DOHH2 (cell line): ENCODE measurements at regions not wholly inside any gene's neighbourhood (a gene's known extent, or its start where the extent isn't known, plus 50 kb on each side); places are given as distances from the start of the nearest gene placed in this dataset.

Experiments
- H3F3A ChIP-seq: fragments of 200-600 bp; sonication (generic), shearing (Covaris generic); 2 replicates; pipeline ENCODE4 v1.6.0; 2016; ENCODE audit warnings: antibody characterized with exemption, mild to moderate bottlenecking; ENCODE audit not compliant: control insufficient read depth, insufficient read depth
- H3K27ac ChIP-seq: fragments of 200-600 bp; sonication (generic); 2 replicates; pipeline ENCODE4 v1.5.1; 2014; ENCODE audit warnings: low read depth, mild to moderate bottlenecking, low read length, moderate library complexity
- H3K27me3 ChIP-seq: fragments of 200-600 bp; sonication (generic); 2 replicates; pipeline ENCODE4 v1.6.1; 2014; ENCODE audit warnings: mild to moderate bottlenecking, low read length, mixed read lengths; ENCODE audit not compliant: control insufficient read depth
- H3K36me3 ChIP-seq: fragments of 200-600 bp; sonication (generic); 2 replicates; pipeline ENCODE4 v1.6.1; 2014; ENCODE audit warnings: mild to moderate bottlenecking, low read length, moderate library complexity, mixed read lengths; ENCODE audit not compliant: control insufficient read depth
- H3K4me1 ChIP-seq: fragments of 200-600 bp; sonication (generic); 2 replicates; pipeline ENCODE4 v1.6.1; 2014; ENCODE audit warnings: mild to moderate bottlenecking, low read length, mixed read lengths; ENCODE audit not compliant: control insufficient read depth
- H3K4me2 ChIP-seq: fragments of 200-600 bp; sonication (generic); 2 replicates; pipeline ENCODE4 v1.6.0; 2014; ENCODE audit warnings: mild to moderate bottlenecking, low read length, moderate library complexity
- H3K4me3 ChIP-seq: fragments of 200-600 bp; sonication (generic); 2 replicates; pipeline ENCODE4 v1.5.1; 2014; ENCODE audit warnings: mild to moderate bottlenecking, low read length, mixed read lengths
- H3K79me2 ChIP-seq: fragments of 200-600 bp; sonication (generic); 2 replicates; pipeline ENCODE4 v1.6.1; 2014; ENCODE audit warnings: mild to moderate bottlenecking, low read length, mixed read lengths; ENCODE audit not compliant: control insufficient read depth
- H3K9me2 ChIP-seq: fragments of 200-600 bp; sonication (generic); replicated peaks from 2 replicates; pipeline ENCODE4 v1.6.1; 2014; ENCODE audit warnings: mild to moderate bottlenecking, low read length, mixed read lengths; ENCODE audit not compliant: control insufficient read depth
- H3K9me3 ChIP-seq: fragments of 200-600 bp; sonication (generic); 2 replicates; pipeline ENCODE4 v1.6.1; 2014; ENCODE audit warnings: antibody characterized with exemption, low read length, mixed read lengths; ENCODE audit not compliant: control insufficient read depth, insufficient read depth
- H4K20me1 ChIP-seq: fragments of 200-600 bp; sonication (generic); 2 replicates; pipeline ENCODE4 v1.6.0; 2014; ENCODE audit warnings: low read depth, mild to moderate bottlenecking, antibody characterized with exemption, low read length, moderate library complexity; ENCODE audit not compliant: control insufficient read depth, insufficient read depth
- CTCF ChIP-seq: fragments of 200-600 bp; sonication (generic); IDR thresholded peaks from one replicate; pipeline ENCODE4 v1.5.1; 2014; ENCODE audit warnings: antibody characterized with exemption, mild to moderate bottlenecking, low read depth, low read length; ENCODE audit not compliant: poor library complexity, severe bottlenecking
- EZH2phosphoT487 ChIP-seq: fragments of 200-600 bp; sonication (generic); IDR thresholded peaks from 2 replicates; pipeline ENCODE4 v1.6.1; 2017; ENCODE audit warnings: borderline replicate concordance, mild to moderate bottlenecking, antibody characterized with exemption, low read length, moderate library complexity, mixed read lengths

- Histone ChIP-seq H3F3A (no peaks in the 10 kb centered on the region), H3K9me3 (no peaks in the 10 kb centered on the region), H3K4me3 (no peak overlapping the region), H3K4me2 (no peak overlapping the region), H3K36me3 (no peaks in the 10 kb centered on the region), H3K79me2 (no peaks in the 10 kb centered on the region), H4K20me1 (no peaks in the 10 kb centered on the region), H3K9me2 (no peaks in the 10 kb centered on the region), H3K27ac (no peak overlapping the region), H3K27me3 (no peaks in the 10 kb centered on the region), H3K4me1 (no peaks in the 10 kb centered on the region)
- no peak for TF ChIP-seq CTCF
- TF ChIP-seq EZH2phosphoT487: no peak
Observed at GRCh38 chr11:70568035-70568813, 169.9 kb downstream of the CTTN start.

GRCh38 chr11:70568814-70569617 is 170.7 kb downstream of the CTTN start:
- no peaks in the 10 kb centered on the region for H3K4me1 ChIP-seq
- H3F3A ChIP-seq: no peaks in the 10 kb centered on the region
- H3K27ac ChIP-seq: no peak overlapping the region
- TF ChIP-seq EZH2phosphoT487: no peak
- TF ChIP-seq CTCF: no peak
- H3K9me2 ChIP-seq: no peaks in the 10 kb centered on the region
- no peak overlapping the region for H3K4me3 ChIP-seq
- H4K20me1 ChIP-seq: no peaks in the 10 kb centered on the region
- H3K36me3 ChIP-seq: no peaks in the 10 kb centered on the region
- H3K79me2 ChIP-seq: no peaks in the 10 kb centered on the region
- H3K27me3 ChIP-seq: no peaks in the 10 kb centered on the region
- no peaks in the 10 kb centered on the region for H3K9me3 ChIP-seq
- H3K4me2 ChIP-seq: no peak overlapping the region

DNA sequence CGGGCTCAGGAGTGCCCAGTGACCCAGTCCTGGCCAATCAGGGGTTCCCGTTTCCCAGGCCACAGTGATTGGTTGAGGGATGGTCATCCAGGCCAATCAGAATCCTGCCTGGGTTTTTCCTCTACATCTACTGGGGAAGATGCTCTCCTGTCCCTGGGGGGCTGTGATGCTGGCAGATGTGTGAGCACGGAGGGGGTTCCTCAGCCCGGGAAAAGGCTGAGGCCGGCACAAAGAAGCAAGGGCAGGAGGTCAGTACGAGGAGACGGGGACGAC is 171.2 kb downstream of the CTTN start:
- H3K27me3 ChIP-seq: no peaks in the 10 kb centered on the region
- no peak for TF ChIP-seq EZH2phosphoT487
- no peak for TF ChIP-seq CTCF
- no peaks in the 10 kb centered on the region for H3K79me2 ChIP-seq
- H3K9me3 ChIP-seq: no peaks in the 10 kb centered on the region
- no peaks in the 10 kb centered on the region for H3K4me1 ChIP-seq
- no peaks in the 10 kb centered on the region for H3K9me2 ChIP-seq
- no peak overlapping the region for H3K27ac ChIP-seq
- H3F3A ChIP-seq: no peaks in the 10 kb centered on the region
- H4K20me1 ChIP-seq: no peaks in the 10 kb centered on the region
- no peak overlapping the region for H3K4me2 ChIP-seq
- H3K4me3 ChIP-seq: no peak overlapping the region
- H3K36me3 ChIP-seq: no peaks in the 10 kb centered on the region
